Smooth muscle cell of the brain vasculature (primary cell): ENCODE measurements at regions not wholly inside any gene's neighbourhood (a gene's known extent, or its start where the extent isn't known, plus 50 kb on each side); places are given as distances from the start of the nearest gene placed in this dataset.
"Not testable (repeated sequence)": the region's sequence is repeated elsewhere in the genome, so short reads cannot be mapped to it uniquely, and the experiment has no call there.

Source experiments
- DNase-seq: peaks from one replicate; pipeline ENCODE4 v3.0.0-alpha.2; 2012; ENCODE audit warnings: low read depth, low spot score

DNA sequence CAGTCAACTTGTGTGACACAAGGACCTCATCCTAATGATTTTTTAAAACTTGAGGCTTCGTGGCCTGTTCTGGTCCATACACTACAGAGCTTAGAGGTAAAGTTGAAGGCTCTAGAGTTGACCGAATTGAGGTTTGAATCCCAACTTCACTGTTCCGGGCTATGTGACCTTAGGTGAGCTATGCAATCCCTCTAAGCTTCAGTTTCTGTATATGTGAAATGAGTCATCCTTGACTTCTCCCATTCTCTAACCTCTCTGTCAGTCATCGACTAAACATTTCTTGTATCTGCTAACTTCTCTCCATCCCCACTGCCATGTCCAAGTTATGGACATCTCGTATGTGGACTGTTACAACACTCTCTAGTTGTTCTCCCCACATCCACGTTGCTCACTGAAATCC is 178.2 kb upstream of the TMEM45B start:
- no peak for DNase-seq

- DNase-seq = no peak
Measured at GRCh38 chr11:129637983-129638776, 177.5 kb upstream of the TMEM45B start.

- DNase-seq = no peak
Measured at GRCh38 chr11:129639300-129639699, 176.3 kb upstream of the TMEM45B start.

DNA sequence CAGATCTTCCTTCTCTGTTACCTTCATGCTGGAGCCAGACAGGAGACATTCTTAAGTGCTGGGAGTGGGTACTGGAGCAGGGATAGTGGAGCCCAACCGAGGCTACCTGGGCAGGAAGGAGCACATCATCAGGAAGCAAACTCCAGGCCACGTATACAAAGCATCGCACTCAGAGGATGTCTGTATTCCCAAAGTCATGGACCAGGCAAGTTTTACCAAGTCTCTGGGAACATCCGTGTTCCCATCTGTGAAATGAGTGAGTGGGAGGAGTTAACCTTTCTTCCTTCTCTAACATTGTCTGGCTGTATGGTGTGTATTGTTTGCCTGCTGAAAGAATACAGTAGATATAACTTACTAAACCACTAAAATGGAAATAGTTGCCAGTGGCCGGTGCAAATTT is 175.0 kb upstream of the TMEM45B start:
- DNase-seq = no peak

GRCh38 chr11:129643031-129643721 is 172.5 kb upstream of the TMEM45B start:
- DNase-seq = no peak

DNA sequence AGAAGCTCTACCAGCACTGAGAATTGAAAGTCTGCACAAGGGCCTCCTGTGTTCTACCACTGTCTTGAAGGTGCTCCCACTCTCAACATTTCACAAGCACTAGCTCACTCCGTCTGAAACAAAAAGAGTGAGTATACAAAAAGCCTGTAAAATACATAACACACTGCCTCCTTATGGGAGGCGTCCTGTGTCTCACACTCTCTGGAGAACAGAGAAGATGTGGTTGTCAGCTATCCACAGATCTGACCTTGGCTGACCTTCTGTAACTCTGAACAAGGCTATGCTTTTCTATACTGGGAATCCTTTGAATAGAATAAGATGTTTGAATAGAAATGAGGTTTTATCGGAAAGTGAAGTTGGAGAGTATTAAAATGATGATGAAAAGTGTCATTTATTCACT is 171.3 kb upstream of the TMEM45B start:
- no peak for DNase-seq

DNA sequence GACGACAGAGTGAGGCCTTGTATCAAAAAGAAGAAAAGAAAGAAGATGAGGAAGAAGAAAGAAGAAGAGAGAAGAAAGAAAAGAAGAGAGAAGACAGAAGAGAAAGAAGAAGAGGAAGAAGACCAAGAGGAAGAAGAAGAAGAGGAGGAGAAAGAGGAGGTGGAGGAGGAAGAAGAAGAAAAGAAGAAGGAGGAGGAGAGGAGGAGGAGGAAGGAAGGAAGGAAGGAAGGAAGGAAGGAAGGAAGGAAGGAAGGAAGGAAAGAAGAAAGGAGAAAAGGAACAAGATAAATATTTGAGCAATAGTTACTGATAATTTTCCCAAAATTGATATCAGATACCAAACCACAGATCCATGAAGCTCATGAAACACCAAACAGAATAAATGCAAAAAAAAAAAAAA is 169.7 kb upstream of the TMEM45B start:
- DNase-seq = no peak

DNA sequence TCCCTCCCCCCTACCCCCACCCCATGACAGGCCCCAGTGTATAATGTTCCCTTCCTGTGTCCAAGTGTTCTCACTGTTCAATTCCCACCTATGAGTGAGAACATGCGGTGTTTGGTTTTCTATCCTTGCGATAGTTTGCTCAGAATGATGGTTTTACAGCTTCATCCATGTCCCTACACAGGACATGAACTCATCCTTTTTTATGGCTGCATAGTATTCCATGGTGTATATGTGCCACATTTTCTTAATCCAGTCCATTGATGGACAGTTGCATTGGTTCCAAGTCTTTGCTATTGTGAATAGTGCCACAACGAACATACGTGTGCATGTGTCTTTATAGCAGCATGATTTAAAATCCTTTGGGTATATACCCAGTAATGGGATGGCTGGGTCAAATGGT is 165.6 kb upstream of the TMEM45B start:
- not testable (repeated sequence) for DNase-seq

DNA sequence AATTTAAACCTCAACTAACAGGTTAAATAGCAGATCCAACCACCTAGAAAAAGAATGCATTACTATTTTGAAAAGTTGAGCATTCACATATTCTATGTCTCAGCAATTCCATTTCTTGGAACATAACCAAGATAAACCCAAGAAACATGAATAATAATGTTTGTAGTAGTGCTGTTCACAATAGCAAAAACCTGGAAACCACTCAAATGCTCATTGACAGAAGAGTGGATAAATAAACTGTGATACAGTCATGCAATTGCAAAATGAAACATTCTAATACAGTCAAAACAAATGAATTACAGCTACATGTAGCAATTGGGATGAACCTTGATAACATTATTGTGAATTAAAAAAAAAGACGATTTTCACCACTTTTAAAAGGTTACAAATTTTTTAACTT is 162.8 kb upstream of the TMEM45B start:
- peak; percentile 59 for DNase-seq

DNA sequence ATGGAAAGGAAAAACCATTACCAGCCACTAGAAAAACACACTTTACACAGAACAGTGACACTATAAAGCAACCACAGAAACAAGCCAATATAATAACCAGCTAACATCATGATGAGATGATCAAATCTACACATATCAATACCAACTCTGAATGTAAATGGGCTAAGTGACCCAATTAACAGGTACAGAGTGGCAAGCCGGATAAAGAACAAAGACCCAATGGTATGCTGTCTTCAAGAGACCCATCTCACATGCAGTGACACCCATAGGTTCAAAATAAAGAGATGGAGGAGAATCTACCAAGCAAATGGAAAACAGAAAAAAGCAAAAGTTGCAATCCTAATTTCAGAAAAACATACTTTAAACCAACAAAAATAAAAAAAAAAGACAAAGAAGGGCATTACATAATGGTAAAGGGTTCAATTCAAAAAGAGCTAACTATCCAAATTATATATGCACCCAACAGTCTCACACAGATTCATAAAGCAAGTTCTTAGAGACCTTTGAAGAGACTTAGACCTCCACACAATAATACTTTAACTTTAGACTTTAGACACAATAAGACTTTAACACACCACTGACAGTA is 160.3 kb upstream of the TMEM45B start:
- DNase-seq = no peak

DNA sequence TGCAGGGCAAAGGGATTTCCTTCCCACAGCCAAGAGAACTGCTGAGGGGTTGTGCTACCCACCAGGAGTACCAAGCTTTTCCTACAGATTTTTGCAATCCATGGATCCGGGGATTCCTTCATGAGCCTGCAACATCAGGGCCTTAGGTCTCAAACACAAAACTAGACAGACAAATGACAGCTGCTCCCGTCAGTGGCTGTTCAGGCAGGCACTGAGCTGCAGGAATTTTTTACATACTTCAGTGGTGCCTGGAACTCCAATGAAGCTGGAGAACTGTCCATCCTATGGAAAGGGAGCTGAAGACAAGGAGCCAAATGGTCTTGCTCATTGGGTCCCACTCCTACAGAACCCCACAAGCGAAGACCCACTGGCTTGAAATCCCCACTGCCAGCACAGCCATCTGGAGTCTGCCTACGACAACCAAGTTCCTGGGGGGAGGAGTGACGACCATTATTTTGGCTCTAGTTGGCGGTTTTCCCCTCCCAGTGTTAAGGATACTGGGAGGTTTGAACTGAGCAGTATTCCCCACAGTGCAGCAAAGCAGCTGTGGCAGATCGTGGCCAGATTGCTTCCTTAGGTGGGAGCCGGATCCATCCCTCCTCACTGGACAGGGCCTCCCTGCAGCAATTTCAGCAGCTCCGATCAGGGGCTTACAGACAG is 157.7 kb upstream of the TMEM45B start:
- DNase-seq = no peak

- DNase-seq = no peak
Measured at GRCh38 chr11:129658526-129658867, 157.2 kb upstream of the TMEM45B start.

GRCh38 chr11:129680907-129681306 is 134.7 kb upstream of the TMEM45B start:
- DNase-seq = no peak

DNA sequence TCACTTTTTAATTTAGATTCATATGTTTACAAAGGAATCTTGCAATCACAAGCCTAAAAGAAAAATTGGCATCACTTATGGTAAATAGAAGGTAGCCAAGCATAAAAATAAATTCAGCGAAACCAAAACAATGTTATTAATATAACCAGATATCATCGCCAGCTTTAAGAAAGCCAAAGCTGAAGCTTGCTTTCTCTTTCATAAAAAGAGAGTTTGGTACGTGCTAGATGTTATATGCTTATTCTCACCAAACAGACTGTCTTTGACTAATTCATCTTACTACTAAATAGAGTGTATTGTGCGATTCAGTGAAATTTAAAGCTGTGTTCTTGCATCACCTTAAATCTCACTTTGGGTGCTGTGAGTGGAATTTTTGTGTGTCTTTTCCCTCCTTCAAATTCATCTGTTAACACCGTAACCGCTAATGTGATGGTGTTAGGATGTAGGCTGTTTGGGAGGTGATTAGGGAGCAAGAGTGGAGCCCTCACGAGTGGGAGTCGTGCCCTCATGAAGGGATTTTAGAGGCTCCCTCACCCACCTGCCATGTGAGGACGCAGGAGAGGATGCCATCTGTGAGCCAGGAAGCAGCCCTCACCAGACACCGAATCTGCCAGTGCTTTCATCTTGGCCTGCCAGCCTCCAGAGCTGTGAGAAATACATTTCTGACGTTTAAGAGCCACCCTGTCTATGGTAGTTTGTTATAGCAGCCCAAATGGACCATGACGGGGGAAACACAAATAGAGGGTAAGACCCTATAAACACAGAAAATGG is 134.1 kb upstream of the TMEM45B start:
- no peak for DNase-seq

GRCh38 chr11:129686269-129686668 is 129.4 kb upstream of the TMEM45B start:
- no peak for DNase-seq

DNA sequence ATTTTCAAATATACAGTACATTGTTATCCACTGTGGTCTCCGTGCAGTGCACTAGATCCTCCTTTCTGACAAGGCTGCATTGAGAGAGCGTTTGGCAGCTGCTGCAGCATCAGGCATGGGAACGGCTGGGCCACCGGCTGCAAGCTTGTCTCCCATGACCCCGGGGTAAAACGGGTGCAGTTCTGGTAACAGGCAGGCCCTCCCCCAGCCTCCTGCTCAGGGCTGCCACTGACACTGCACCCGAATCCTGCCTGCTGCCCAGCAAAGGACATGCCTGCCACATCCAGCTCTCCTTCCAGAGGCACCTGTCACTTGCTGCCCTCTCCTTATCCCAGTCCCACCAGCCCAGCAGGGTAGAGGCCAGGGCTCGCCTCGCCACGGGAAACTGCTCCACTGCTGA is 124.5 kb upstream of the TMEM45B start:
- DNase-seq = no peak

DNA sequence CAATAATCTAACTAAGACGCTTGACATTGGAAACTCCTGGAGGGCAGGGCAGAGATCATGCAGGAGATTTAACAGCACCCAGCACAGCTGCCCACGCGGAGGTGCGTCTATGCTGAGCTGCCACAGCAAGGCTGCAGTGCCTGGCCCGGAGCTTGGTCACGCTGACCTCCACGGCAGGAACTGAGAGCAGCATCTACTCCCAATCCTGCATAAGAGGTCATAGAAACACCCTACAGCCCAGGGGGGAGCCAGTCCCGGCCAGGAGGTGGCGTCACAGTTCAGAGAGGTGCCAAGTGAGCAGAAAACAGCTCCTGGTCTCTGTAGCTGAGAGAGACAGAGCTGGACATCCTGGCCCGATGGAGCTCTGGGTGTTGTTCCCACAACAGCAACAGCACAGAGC is 121.1 kb upstream of the TMEM45B start:
- DNase-seq = no peak

DNA sequence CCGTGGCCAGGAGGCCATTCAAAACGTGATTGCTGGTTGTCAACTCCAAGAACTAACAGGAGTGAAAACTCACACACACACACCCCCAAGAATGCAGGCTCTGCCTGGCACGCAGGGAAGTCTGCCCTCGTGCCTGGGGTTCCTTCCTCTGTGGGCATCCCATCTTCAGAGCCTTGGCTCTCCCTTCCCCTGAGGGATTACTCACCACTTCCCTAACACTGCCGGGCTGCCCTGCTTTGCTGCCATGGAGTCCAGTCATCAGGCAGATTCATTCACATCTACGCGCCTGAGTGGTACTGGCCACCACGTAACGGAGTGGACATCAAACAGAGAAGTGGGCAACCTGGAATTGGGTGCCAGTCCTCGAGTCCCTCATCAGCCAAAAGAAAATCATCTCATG is 120.7 kb upstream of the TMEM45B start:
- no peak for DNase-seq

DNA sequence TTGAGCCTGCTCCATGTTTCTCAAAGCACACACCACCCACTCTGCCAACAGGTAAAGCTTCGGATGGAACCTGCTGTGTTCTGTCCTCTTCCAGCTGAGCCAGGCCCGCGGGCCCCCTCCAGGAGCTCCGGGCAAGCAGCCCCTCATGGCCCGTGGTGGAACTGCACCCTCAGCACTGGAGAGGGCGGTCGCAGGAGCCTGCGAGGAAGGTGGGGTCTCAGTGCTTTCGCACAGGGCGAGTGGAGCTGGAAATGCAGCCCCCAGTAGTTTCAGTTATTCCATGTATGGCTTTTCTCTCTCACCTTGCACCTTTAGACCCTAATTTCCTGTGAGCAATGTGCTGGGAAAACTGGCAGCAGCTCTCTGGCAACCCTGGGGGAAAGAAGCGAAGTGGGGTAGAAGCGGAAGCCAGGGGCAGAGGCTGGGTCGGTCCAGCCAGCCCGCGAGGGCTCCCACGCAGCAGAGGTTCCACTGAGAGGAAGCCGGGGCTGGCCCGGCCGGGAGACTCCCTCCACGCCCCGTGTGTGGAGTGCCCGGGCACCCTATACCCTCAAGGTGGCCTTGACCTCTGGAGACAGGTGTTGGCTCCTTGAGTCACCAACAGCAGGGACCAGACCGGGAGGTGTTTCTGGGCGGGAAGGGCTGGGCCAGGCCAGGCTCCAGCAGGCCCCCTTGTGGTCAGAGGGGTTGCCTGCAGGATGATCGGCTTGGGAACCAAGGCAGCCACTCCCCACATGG is 119.9 kb upstream of the TMEM45B start:
- no peak for DNase-seq

DNA sequence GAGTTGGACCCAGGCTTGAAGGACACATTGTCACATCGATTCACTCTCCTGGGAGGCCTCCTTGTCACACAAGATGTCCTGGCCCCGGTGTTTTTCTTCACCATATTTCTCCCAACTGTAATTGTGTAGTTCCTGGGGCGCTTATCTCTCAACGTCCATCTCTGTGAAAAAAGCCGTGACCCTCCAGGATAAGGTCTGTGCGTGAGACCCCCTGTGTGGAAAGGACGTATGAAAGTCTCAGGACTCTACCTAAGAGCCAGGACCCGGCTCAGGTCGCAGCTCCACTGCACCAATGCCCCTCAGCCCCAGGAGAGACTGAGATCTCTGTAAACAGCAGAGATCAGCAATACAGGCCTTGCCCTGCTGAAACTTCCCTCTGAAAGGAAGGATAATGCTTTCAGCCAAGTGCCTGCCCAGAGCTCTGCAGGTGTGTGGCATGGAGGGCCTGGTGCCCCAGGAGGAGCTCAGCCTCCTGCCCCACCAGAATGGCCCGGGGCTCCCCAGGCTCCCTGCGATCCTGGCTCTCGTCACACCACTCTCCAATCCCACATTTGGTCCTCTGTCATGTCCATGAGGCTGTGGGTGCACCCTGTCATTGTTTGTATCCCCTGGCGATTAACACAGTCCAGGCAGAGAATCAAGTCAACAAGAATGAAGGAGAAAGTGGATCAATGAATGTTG is 119.2 kb upstream of the TMEM45B start:
- no peak for DNase-seq

DNA sequence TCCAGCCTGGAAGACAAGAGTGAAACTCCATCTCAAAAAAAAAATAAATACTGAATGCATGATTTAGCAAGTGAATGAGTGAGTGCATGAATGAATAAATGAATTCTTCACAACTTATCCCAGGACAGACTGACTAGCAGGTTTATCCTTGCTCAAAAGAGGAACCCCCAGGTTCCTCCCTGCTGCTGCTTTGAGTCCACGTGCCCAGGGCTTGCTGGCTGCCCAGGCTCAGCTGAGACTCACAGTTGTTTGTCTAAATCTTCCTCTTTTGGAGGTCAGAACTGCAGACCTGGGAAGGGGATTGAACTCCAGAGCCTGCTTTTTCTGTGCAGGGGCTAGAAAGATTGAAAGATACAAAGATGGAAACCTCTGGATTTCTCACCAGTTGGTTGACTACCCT is 117.4 kb upstream of the TMEM45B start:
- DNase-seq = no peak
